Activated CD4-positive, alpha-beta T cell treated with anti-CD3 and anti-CD28 coated beads, Interleukin-2, amount 50 U/mL, for 48 hours (primary cell): ENCODE measurements at regions not wholly inside any gene's neighbourhood (a gene's known extent, or its start where the extent isn't known, plus 50 kb on each side); places are given as distances from the start of the nearest gene placed in this dataset.

Source experiments
- DNase-seq, 2 experiments: peaks; one replicate each; pipeline ENCODE4 v3.0.0-alpha.2; 2020

GRCh38 chr2:35416391-35417140 is 939.0 kb upstream of the CRIM1 start:
- no peak for DNase-seq

GRCh38 chr2:35415942-35416341 is 939.6 kb upstream of the CRIM1 start:
- DNase-seq, result no peak

GRCh38 chr2:35415282-35415681 is 940.3 kb upstream of the CRIM1 start:
- no peak for DNase-seq

- DNase-seq, result peak; percentile 49 to 58
These were observed 945.0 kb upstream of the CRIM1 start for GRCh38 chr2:35410431-35411061.

DNA sequence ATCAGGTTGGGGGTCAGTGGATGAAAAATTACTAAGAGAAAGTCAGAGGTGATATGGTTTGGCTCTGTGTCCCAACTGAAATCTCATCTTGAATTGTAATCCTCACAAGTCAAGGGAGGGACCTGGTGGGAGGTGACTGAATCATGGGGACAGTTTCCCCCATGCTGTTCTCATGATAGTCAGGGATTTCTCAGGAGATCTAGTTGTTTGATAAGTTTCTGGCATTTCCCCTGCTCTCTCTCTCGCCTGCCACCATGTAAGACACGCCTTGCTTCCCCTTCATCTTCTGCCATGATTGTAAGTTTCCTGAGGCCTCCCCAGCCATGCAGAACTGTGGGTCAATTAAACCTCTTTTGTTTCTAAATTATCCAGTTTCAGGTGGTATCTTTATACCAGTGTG is 945.8 kb upstream of the CRIM1 start:
- no peak for DNase-seq

- no peak for DNase-seq
These were observed 947.3 kb upstream of the CRIM1 start for GRCh38 chr2:35408320-35408719.

DNA sequence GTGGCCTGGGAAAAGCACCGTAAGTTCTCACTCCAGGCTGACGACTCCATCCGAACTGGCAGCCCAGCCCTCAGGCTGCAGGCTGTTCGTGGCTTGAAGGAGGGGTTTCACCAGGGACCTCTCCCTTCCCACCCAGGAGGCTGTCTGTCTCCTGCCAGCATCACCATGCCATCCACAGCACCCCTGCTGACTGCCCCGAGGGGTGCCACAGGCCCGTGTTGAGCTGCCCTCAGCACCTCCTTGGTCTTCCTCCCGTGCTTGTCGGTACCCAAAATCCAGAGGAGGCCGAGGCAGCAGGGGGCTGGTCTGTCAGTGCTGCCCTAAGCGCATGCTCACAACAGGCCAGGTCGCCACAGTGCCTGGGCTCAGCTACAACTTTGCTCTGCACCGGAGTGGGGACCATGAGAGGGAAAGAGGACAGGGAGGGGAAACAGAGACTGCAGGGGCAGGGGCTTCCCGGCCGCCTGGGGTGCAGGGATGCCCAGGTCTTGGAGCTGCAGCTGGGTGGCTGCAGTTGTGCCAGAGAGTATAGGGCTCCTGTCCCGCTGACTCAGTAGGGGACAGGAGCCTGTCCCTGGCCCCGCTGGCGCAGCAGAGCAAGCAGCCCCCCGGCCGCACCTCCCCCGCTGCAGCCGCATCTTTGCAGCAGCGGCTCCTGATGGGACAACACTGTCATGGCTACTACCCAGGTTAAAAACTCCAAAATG is 963.7 kb upstream of the CRIM1 start:
- DNase-seq, result no peak

DNA sequence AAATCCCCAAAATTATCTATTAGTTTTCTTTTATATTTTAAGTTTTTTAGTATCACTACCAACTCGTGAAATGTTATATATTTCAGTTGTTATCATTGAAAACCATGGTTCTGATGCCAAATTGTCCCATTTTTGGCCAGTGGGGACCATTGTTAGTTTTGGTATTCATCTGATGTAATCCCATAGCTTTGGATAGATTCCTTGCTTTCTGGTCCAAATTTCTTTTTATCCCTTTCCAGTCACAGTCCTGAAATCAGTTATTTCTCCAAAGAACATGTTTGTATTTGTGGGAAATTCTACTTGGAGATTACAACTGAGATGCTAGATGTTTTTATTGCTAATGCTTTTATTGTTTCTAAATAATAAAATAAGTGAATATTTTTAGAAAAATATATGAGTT is 976.8 kb upstream of the CRIM1 start:
- DNase-seq, result no peak

DNA sequence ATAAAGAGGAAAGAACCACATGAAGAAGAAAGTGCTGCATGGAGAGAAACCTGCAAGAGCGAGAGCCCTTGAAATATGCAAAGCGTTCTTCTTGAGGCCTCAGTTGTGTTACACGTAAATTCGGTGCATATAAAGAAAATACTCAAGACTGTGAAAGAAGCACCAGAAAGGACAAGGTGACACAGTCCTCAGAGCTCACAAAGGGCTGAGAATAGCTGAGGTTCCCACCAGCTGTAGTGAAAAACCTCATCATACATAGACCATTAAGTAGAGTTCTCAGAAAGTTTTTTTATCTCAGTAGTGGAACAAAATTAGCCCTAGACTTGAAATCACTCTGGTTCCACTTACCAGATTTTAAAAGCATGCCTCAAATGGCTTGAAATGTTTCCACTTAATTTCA is 980.7 kb upstream of the CRIM1 start:
- DNase-seq, result no peak

- no peak for DNase-seq
These were observed 989.7 kb upstream of the CRIM1 start for GRCh38 chr2:35365859-35366258.

GRCh38 chr2:35356332-35356731 is 999.2 kb upstream of the CRIM1 start:
- DNase-seq, result no peak

DNA sequence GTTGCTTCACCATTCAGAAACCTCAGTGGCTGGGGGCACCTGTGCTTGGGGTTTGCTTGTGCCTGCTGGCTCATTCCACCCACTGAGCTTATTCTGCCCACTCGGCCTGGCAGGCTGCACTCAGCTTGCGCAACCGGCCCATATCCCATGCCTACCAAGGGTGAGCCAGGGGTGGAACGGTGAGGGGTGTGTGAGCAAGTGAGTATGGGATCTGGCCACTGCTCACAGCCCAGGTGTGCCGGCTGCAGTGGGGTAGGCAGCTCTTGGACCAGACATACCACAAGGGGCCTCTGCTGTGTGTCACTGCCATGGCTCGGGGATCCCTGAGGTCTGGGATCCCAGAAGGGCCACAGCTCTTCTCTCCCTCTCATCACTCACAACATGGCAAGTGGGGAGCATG is 1000.5 kb upstream of the CRIM1 start:
- no peak for DNase-seq

DNA sequence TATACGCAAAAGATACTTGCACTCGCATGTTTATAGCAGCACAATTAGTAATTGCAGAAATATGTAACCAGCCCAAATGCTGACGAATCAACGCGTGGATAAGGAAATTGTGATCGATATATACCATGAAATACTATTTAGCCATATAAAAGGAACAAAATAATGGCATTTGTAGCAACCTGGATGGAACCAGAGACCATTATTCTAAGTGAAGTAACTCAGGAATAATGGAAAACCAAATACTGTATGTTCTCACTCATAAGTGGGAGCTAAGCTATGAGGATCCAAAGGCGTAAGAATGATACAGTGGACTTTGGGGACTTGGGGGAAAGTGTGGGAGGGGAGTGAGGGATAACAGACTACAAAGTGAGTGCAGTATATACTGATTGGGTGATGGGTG is 1008.0 kb upstream of the CRIM1 start:
- no peak for DNase-seq

DNA sequence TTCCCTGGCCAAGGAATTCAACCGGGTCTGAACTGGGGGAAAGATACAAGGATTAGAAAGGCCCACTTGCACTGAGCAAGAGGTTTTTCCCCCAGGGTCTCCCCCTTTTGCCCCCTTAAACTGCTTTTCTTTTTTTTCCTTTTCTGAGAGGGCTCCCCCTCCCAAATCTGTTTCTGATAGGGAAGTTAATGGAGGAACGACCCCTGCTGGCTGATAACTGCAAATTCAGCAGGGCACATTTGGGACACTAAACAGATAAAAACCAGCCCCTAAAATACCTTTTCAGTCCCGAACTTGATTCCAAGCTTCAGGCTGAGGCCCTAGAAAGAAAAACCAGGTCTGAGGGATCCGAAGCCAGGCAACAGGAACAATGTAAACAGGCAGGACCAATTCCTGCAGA is 1012.4 kb upstream of the CRIM1 start:
- no peak for DNase-seq

- no peak for DNase-seq
These were observed 1016.4 kb upstream of the CRIM1 start for GRCh38 chr2:35339211-35339610.

DNA sequence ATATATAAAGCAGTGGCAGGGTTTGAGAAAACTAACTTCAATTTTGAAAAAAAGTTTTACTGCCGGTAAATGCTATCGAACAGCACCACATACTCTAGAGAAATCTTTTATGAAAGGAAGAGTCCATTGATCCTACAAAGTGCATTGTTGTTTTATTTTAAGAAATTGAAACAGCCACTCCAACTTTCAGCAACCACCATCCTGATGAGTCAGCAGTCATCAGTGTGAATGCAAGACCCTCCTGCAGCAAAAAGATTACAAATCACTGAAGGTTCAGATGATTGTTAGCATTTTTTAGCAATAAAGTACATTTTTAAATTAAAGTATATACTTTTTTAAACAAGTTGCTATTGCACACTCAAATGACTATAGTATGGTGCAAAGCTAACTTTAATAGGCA is 1017.7 kb upstream of the CRIM1 start:
- DNase-seq, result no peak

- no peak for DNase-seq
These were observed 1041.5 kb upstream of the CRIM1 start for GRCh38 chr2:35314049-35314448.

DNA sequence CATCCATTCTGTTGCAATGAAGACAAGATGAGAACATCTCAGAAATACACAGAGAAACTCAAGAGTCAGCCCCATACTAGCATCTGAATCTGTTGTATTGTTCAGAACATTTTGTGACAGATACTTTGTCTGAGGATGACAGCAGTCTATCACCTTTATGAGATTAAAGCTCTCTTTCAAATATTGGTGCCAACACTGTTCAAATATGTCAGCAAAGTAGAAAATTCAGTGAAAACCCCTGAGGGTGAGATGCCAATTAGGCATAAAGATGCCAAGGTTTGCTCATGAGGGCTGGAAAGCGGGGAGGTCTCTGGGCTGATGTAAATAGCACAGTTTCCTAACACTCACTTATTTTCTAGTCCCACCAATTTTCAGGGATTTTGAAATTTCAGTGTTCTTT is 1054.2 kb upstream of the CRIM1 start:
- no peak for DNase-seq

DNA sequence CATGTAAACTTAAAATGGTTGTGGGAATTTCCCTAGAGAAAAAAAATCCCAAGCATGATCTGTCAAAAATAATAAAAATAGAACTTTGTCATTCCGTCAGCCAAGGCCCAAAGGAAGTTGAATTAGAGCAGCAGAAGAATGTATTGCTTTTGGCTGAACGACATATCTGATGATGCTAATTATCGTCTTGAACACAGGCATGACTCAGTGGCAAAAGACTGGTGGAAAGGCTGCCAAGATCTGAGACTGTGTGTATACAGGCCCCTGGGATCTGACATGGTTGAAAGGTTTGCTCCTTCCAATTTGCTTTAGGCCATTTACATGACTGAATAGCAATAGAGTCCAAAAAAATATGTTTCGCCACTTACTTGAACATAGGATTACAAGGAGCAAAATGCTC is 1057.1 kb upstream of the CRIM1 start:
- DNase-seq, result no peak

GRCh38 chr2:35297403-35297802 is 1058.2 kb upstream of the CRIM1 start:
- DNase-seq, result no peak

DNA sequence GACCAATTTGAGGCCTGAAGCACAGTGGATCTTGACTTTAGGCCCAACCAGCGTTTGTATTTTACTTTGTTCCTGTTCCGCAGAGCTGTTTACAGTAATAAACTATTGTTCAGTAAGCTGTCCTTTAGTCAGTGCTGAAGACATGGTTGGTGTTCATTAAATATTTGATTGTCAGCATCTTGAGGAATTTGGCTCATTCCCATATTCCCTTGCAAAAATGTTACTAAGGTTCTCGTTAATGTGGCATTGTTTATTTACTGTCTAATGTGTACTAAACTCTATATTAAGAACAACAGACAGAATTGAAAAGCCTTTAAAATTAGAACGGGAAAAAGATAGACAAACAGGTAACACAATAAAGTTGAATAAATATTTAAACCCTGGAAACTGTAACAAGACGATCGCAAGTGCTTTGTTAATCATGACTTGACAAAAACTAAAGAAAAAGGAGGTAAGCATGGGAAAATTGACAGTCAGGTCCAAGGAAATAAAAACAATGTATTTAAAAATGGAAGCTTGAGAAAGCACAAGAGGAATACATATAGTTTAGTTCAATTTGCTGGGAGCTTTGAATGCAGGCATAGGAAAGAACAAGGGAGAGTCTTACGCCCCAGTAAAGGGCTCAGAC is 1060.8 kb upstream of the CRIM1 start:
- DNase-seq, result no peak

- no peak for DNase-seq
These were observed 1062.3 kb upstream of the CRIM1 start for GRCh38 chr2:35293261-35293660.

- no peak for DNase-seq
These were observed 1063.4 kb upstream of the CRIM1 start for GRCh38 chr2:35292199-35292598.

GRCh38 chr2:35281702-35282101 is 1073.9 kb upstream of the CRIM1 start:
- DNase-seq, result no peak
